SU-DHL-6 (cell line): ENCODE measurements at regions not wholly inside any gene's neighbourhood (a gene's known extent, or its start where the extent isn't known, plus 50 kb on each side); places are given as distances from the start of the nearest gene placed in this dataset.

ENCODE experiments used
- EZH2phosphoT487 ChIP-seq: fragments of 200-600 bp; sonication (generic), shearing (Covaris generic); conservative IDR thresholded peaks from 2 replicates; pipeline ENCODE4 v1.6.1; 2018; ENCODE audit warnings: mild to moderate bottlenecking, antibody characterized with exemption, low read length, moderate library complexity, mixed read lengths
- TF ChIP-seq, protein P1 (sequence below): fragments of 200-600 bp; sonication (generic); IDR thresholded peaks from one replicate; pipeline ENCODE4 v1.5.1; 2017; ENCODE audit warnings: antibody characterized with exemption, mild to moderate bottlenecking, low read length, moderate library complexity; ENCODE audit not compliant: insufficient read depth, poor library complexity, severe bottlenecking

DNA sequence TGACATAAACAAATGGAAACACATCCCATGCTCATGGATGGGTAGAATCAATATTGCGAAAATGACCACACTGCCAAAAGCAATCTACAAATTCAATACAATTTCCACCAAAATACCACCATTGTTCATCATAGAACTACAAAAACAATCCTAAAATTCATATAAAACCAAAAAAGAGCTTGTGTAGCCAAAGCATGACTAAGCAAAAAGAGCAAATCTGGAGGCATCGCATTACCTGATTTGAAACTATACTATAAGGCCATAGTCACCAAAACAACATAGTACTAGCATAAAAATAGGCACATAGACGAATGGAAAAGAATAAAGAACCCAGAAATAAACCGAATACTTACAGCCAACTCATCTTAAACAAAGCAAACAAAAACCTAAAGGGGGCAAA is 342.8 kb upstream of the AGA start:
- TF ChIP-seq, protein P1, sequence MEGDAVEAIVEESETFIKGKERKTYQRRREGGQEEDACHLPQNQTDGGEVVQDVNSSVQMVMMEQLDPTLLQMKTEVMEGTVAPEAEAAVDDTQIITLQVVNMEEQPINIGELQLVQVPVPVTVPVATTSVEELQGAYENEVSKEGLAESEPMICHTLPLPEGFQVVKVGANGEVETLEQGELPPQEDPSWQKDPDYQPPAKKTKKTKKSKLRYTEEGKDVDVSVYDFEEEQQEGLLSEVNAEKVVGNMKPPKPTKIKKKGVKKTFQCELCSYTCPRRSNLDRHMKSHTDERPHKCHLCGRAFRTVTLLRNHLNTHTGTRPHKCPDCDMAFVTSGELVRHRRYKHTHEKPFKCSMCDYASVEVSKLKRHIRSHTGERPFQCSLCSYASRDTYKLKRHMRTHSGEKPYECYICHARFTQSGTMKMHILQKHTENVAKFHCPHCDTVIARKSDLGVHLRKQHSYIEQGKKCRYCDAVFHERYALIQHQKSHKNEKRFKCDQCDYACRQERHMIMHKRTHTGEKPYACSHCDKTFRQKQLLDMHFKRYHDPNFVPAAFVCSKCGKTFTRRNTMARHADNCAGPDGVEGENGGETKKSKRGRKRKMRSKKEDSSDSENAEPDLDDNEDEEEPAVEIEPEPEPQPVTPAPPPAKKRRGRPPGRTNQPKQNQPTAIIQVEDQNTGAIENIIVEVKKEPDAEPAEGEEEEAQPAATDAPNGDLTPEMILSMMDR, result no peak
- no peak for TF ChIP-seq EZH2phosphoT487
